ENCODE measurements at regions not wholly inside any gene's neighbourhood (a gene's known extent, or its start where the extent isn't known, plus 50 kb on each side); places are given as distances from the start of the nearest gene placed in this dataset.

DNA sequence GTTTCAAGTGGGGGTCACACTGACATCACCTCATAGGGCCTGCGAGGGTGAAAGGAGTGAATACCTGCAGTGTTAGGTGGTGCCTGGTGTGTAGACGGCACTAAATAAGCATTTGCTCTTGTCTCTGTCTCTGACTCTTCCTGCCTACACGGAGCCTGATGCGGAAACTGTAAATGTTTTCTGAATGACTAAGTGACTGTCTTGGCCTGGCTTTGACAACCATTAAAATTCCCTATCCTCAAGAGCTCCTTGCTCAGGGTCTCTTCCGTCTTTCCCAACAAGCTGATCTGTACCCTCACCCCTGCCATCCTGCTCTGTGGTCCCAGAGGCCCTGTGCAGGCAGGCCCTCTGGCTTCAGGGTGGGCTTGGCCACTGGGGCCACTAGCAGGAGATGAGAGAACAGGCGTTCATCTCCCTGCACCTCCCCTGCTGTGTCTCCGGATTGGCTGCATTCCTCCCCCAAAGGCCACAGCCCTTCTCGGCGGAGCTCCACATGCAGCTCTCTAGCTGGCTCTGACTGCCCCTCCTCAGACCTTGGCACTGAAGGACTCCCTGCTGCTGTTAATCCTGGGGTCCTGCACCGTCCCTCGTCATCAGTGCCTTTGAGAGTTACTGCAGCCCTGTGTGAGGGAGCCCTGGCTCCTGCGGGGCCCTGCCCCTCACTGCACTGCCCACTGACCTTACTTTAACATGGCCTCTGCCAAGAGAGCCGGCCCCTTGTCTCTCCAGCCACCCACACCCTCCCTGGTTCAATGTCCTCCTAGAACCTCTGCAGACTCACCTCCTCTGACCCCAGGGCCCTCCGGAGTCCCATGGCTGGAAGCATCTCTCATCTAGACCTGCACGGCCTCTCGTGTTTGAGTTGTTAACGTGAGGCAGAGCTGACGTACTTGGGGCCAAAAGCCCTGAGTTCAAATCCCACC, 211.1 kb downstream of the MATN1 start:
- no peak for TF ChIP-seq POLR2A (IDR thresholded peaks at IDR 0.05; ENCODE audit: low read length)
- no peak for TF ChIP-seq GATA1 (IDR thresholded peaks at IDR 0.05; ENCODE audit: low read depth, low read length)

All from erythroblast (primary cell).